C4-2B (cell line): ENCODE measurements at regions not wholly inside any gene's neighbourhood (a gene's known extent, or its start where the extent isn't known, plus 50 kb on each side); places are given as distances from the start of the nearest gene placed in this dataset.

Experiments used
- H3K27ac ChIP-seq: fragments of 450-650 bp; 2 replicates; pipeline ENCODE4 v1.5.1; 2017
- CTCF ChIP-seq: fragments of 450-650 bp; conservative IDR thresholded peaks from 2 replicates; pipeline ENCODE4 v1.5.1; 2017; ENCODE audit warnings: mild to moderate bottlenecking
- ZFX ChIP-seq: fragments of 450-650 bp; IDR thresholded peaks from 2 replicates; pipeline ENCODE4 v1.6.1; 2017

GRCh38 chr1:56403321-56403720 lies 176.0 kb downstream of the PLPP3 start:
- TF ChIP-seq CTCF (no peak), ZFX (no peak)
- no peak overlapping the region for H3K27ac ChIP-seq

- TF ChIP-seq CTCF (no peak), ZFX (no peak)
- no peak overlapping the region for H3K27ac ChIP-seq
Observed at GRCh38 chr1:56401191-56401590, 178.2 kb downstream of the PLPP3 start.

- TF ChIP-seq CTCF, result no peak
- no peak for TF ChIP-seq ZFX
- no peak overlapping the region for H3K27ac ChIP-seq
Observed at GRCh38 chr1:56400526-56400925, 178.8 kb downstream of the PLPP3 start.

GRCh38 chr1:56399795-56400194 lies 179.6 kb downstream of the PLPP3 start:
- no peak overlapping the region for H3K27ac ChIP-seq

GRCh38 chr1:56399326-56399725 lies 180.0 kb downstream of the PLPP3 start:
- no peak overlapping the region for H3K27ac ChIP-seq
- no peak for TF ChIP-seq CTCF
- TF ChIP-seq ZFX, result no peak

More at GRCh38 chr1:56399795-56400194, 179.6 kb downstream of the PLPP3 start:
- TF ChIP-seq ZFX (no peak), CTCF (no peak)

GRCh38 chr1:56397811-56398231 lies 181.5 kb downstream of the PLPP3 start:
- no peak overlapping the region for H3K27ac ChIP-seq
- TF ChIP-seq ZFX, result no peak
- TF ChIP-seq CTCF, result no peak

- H3K27ac ChIP-seq, result no peak overlapping the region
- TF ChIP-seq ZFX (no peak), CTCF (no peak)
Observed at GRCh38 chr1:56397409-56397808, 182.0 kb downstream of the PLPP3 start.
